ENCODE measurements at regions not wholly inside any gene's neighbourhood (a gene's known extent, or its start where the extent isn't known, plus 50 kb on each side); places are given as distances from the start of the nearest gene placed in this dataset.

DNA sequence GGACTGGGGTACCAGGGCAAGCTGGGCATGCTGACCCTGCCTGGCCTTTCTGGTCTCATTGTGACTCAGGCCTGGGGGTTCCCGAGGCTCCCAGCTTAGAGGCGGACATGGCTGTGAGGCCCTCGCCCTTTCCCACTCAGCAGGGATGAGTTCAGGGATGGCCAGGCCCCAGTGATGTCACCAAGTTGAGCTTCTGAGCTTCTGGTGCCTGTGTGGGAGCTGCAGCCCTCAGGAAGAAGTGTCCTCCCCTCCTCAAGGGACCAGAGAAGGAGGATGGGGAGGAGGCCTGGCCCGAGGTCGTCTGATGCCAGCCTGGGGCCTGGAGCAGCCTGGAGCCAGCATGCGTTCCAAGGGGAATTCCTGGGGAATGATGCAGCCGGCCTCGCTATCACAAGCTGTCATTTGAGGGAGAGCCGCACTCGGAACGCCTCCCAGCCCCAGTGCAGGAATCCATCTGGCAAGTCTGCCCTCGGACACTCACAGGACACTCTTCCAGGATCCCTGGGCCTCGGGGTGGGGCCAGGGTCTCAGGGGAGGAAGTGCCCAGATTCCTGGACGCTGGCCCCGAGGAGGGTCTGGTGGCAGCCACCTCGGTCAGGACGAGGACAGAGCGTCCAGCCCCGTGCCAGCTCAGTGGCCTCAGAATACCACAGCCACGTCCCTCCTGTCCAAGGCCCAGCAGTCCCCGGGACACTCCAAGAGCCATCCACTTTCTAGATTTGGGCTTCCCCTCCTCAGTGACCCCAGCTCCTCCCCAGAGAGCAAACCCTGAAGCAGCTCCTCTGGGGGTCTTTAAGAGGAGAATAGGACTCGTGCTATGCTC lies 61.2 kb upstream of the GPC1 start:
- Mint-ChIP-seq H3K4me1 (no peaks in the 10 kb centered on the region), H3K9me3 (no peaks in the 10 kb centered on the region), H3K36me3 (no peaks in the 10 kb centered on the region), H3K27me3 (peaks cover 7 to 8% of the 10 kb centered on the region in 2 donors), H3K27ac (no peak overlapping the region), H3K4me3 (no peak overlapping the region)
- no peaks in the 10 kb centered on the region for H3K9me3 ChIP-seq (ENCODE audit: low read length)
- no peak for DNase-seq
- H3K27ac ChIP-seq (ENCODE audit: low read depth, low read length): no peak overlapping the region
- POLR2A ChIA-PET: no interaction called here
- CTCF ChIA-PET: no interaction called here
- H3K27me3 ChIP-seq (ENCODE audit: insufficient read depth, low read length, poor library complexity, severe bottlenecking): no peaks in the 10 kb centered on the region
- H3K36me3 ChIP-seq (ENCODE audit: insufficient read depth, low read length): no peaks in the 10 kb centered on the region
- H3K4me3 ChIP-seq (ENCODE audit: low read length): no peak overlapping the region
- H3K4me1 ChIP-seq (ENCODE audit: insufficient read depth, low read length): no peaks in the 10 kb centered on the region

GRCh38 chr2:240375024-240375645 lies 60.3 kb upstream of the GPC1 start:
- CTCF ChIA-PET: no interaction called here
- Histone ChIP-seq H3K4me3 (ENCODE audit: low read length) (no peak overlapping the region), H3K36me3 (ENCODE audit: insufficient read depth, low read length) (no peaks in the 10 kb centered on the region), H3K9me3 (ENCODE audit: low read length) (no peaks in the 10 kb centered on the region), H3K27me3 (ENCODE audit: insufficient read depth, low read length, poor library complexity, severe bottlenecking) (no peaks in the 10 kb centered on the region), H3K27ac (ENCODE audit: low read depth, low read length) (no peak overlapping the region), H3K4me1 (ENCODE audit: insufficient read depth, low read length) (no peaks in the 10 kb centered on the region)
- Mint-ChIP-seq H3K4me3 (no peak overlapping the region), H3K9me3 (peaks cover 0 to 2% (median 0%) of the 10 kb centered on the region in 5 donors), H3K36me3 (no peaks in the 10 kb centered on the region), H3K4me1 (no peaks in the 10 kb centered on the region), H3K27ac (peak overlapping the region in 1 of 8 donors; percentile 54), H3K27me3 (peaks cover 7 to 8% of the 10 kb centered on the region in 2 donors)
- DNase-seq: no peak
- POLR2A ChIA-PET: no interaction called here

- no peak overlapping the region for H3K4me3 Mint-ChIP-seq
- CTCF ChIA-PET: no interaction called here
- no peaks in the 10 kb centered on the region for H3K36me3 Mint-ChIP-seq
- Histone ChIP-seq H3K27me3 (ENCODE audit: insufficient read depth, low read length, poor library complexity, severe bottlenecking) (no peaks in the 10 kb centered on the region), H3K27ac (ENCODE audit: low read depth, low read length) (no peak overlapping the region), H3K4me1 (ENCODE audit: insufficient read depth, low read length) (no peaks in the 10 kb centered on the region), H3K36me3 (ENCODE audit: insufficient read depth, low read length) (no peaks in the 10 kb centered on the region), H3K9me3 (ENCODE audit: low read length) (no peaks in the 10 kb centered on the region), H3K4me3 (ENCODE audit: low read length) (no peak overlapping the region)
- no peaks in the 10 kb centered on the region for H3K4me1 Mint-ChIP-seq
- no peak overlapping the region for H3K27ac Mint-ChIP-seq
- peaks cover 0 to 2% (median 0%) of the 10 kb centered on the region in 5 donors for H3K9me3 Mint-ChIP-seq
- POLR2A ChIA-PET: no interaction called here
- H3K27me3 Mint-ChIP-seq: peaks cover 5 to 10% of the 10 kb centered on the region in 2 donors
- DNase-seq: no peak
Observed at GRCh38 chr2:240376739-240377138, 58.7 kb upstream of the GPC1 start.

DNA sequence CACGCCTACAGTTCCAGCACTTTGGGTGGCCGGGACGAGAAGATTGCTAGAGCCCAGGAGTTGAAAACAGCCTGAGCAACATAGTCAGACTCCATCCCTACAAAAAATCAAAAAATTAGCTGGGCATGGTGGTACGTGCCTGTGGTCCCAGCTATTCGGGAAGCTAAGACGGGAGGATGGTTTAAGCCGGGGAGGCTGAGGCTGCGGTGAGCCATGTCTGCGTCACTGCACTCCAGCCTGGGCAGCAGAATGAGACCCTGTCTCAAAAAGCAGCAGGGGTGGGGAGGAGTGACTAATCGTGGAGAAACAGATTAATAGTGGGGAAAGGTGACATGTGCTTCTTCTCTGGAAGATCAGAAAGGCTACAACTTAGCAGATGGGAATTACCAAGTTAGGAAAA lies 58.1 kb upstream of the GPC1 start:
- no peaks in the 10 kb centered on the region for H3K4me1 Mint-ChIP-seq
- H3K27ac Mint-ChIP-seq: no peak overlapping the region
- Histone ChIP-seq H3K27ac (ENCODE audit: low read depth, low read length) (no peak overlapping the region), H3K27me3 (ENCODE audit: insufficient read depth, low read length, poor library complexity, severe bottlenecking) (no peaks in the 10 kb centered on the region), H3K9me3 (ENCODE audit: low read length) (no peaks in the 10 kb centered on the region), H3K36me3 (ENCODE audit: insufficient read depth, low read length) (no peaks in the 10 kb centered on the region), H3K4me1 (ENCODE audit: insufficient read depth, low read length) (no peaks in the 10 kb centered on the region), H3K4me3 (ENCODE audit: low read length) (no peak overlapping the region)
- H3K9me3 Mint-ChIP-seq: peaks cover 0 to 2% (median 0%) of the 10 kb centered on the region in 5 donors
- H3K36me3 Mint-ChIP-seq: no peaks in the 10 kb centered on the region
- H3K27me3 Mint-ChIP-seq: peaks cover 5 to 13% of the 10 kb centered on the region in 2 donors
- CTCF ChIA-PET: no interaction called here
- no peak overlapping the region for H3K4me3 Mint-ChIP-seq
- POLR2A ChIA-PET: no interaction called here
- no peak for DNase-seq

GRCh38 chr2:240379089-240379636 lies 56.3 kb upstream of the GPC1 start:
- Histone ChIP-seq H3K9me3 (ENCODE audit: low read length) (no peaks in the 10 kb centered on the region), H3K4me3 (ENCODE audit: low read length) (no peak overlapping the region), H3K36me3 (ENCODE audit: insufficient read depth, low read length) (no peaks in the 10 kb centered on the region), H3K27me3 (ENCODE audit: insufficient read depth, low read length, poor library complexity, severe bottlenecking) (no peaks in the 10 kb centered on the region), H3K4me1 (ENCODE audit: insufficient read depth, low read length) (no peaks in the 10 kb centered on the region), H3K27ac (ENCODE audit: low read depth, low read length) (no peak overlapping the region)
- Mint-ChIP-seq H3K27ac (no peak overlapping the region), H3K9me3 (peaks cover 0 to 2% (median 0%) of the 10 kb centered on the region in 5 donors), H3K4me1 (no peaks in the 10 kb centered on the region), H3K4me3 (no peak overlapping the region), H3K36me3 (no peaks in the 10 kb centered on the region), H3K27me3 (peaks cover 9 to 22% of the 10 kb centered on the region in 2 donors)
- CTCF ChIA-PET: no interaction called here
- DNase-seq: no peak
- POLR2A ChIA-PET: no interaction called here

- H3K36me3 Mint-ChIP-seq: no peaks in the 10 kb centered on the region
- no peaks in the 10 kb centered on the region for H3K27me3 ChIP-seq (ENCODE audit: insufficient read depth, low read length, poor library complexity, severe bottlenecking)
- DNase-seq: no peak
- H3K4me3 Mint-ChIP-seq: no peak overlapping the region
- ChIA-PET POLR2A (no interaction called here), CTCF (no interaction called here)
- H3K4me3 ChIP-seq (ENCODE audit: low read length): no peak overlapping the region
- peak overlapping the region in 1 of 8 donors; percentile 29 for H3K27ac Mint-ChIP-seq
- peaks cover 5 to 17% of the 10 kb centered on the region in 2 donors for H3K27me3 Mint-ChIP-seq
- no peaks in the 10 kb centered on the region for H3K9me3 ChIP-seq (ENCODE audit: low read length)
- H3K27ac ChIP-seq (ENCODE audit: low read depth, low read length): no peak overlapping the region
- no peaks in the 10 kb centered on the region for H3K4me1 Mint-ChIP-seq
- no peaks in the 10 kb centered on the region for H3K4me1 ChIP-seq (ENCODE audit: insufficient read depth, low read length)
- H3K36me3 ChIP-seq (ENCODE audit: insufficient read depth, low read length): no peaks in the 10 kb centered on the region
- peaks cover 0 to 2% (median 0%) of the 10 kb centered on the region in 5 donors for H3K9me3 Mint-ChIP-seq
Observed at GRCh38 chr2:240383099-240383758, 52.2 kb upstream of the GPC1 start.

DNA sequence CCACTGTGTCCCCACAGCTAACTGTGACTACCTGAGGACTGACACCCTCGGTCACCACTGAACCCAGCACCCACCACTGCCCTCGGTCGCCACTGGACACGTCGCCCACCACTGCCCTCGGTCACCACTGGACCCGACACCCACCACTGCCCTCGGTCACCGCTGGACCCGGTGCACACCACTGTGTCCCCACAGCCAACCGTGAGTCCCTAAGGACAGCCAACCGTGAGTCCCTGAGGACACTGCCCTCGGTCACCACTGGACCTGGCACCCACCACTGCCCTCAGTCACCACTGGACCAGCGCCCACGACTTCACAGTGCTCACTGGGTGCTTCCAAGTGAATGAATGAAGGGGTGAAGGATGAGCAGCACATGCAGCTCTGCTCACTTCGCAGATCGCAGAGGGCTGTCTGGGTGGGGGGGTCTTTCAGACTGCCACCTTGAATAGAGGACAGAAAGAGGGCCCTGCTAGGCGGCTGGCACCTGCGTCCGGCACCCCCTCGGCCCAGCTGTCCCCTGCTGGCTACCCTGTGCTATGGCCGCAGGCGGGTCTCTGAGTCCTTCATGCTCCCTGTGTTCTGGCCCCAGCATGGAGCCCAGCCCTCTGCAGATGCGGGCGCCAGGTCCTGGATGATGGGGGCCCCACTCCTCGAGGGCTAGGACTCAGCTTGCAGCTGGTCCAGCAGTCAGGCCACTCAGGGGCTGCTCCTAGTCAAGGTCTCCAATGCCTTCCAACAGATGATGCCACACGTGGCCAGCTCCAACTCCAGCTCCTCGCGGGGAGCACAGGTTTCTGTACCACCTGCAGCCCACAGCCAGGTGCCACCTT lies 51.4 kb upstream of the GPC1 start:
- H3K9me3 Mint-ChIP-seq: peaks cover 0 to 2% (median 0%) of the 10 kb centered on the region in 5 donors
- Histone ChIP-seq H3K27me3 (ENCODE audit: insufficient read depth, low read length, poor library complexity, severe bottlenecking) (no peaks in the 10 kb centered on the region), H3K9me3 (ENCODE audit: low read length) (no peaks in the 10 kb centered on the region), H3K4me3 (ENCODE audit: low read length) (no peak overlapping the region), H3K4me1 (ENCODE audit: insufficient read depth, low read length) (no peaks in the 10 kb centered on the region), H3K27ac (ENCODE audit: low read depth, low read length) (no peak overlapping the region), H3K36me3 (ENCODE audit: insufficient read depth, low read length) (no peaks in the 10 kb centered on the region)
- H3K27ac Mint-ChIP-seq: no peak overlapping the region
- no peak overlapping the region for H3K4me3 Mint-ChIP-seq
- CTCF ChIA-PET: no interaction called here
- no peaks in the 10 kb centered on the region for H3K36me3 Mint-ChIP-seq
- peaks cover 7 to 17% of the 10 kb centered on the region in 2 donors for H3K27me3 Mint-ChIP-seq
- peak in 1 of 5 donors; percentile 37 for DNase-seq
- POLR2A ChIA-PET: interaction anchor here (0.6 kb wide), 1 partner anchor 1266 kb away, joined by 3 read pairs; no protein-coding TSS in a partner anchor
- no peaks in the 10 kb centered on the region for H3K4me1 Mint-ChIP-seq

Data from CD8-positive, alpha-beta memory T cell (primary cell).